ENCODE measurements at regions not wholly inside any gene's neighbourhood (a gene's known extent, or its start where the extent isn't known, plus 50 kb on each side); places are given as distances from the start of the nearest gene placed in this dataset.

GRCh38 chr13:40149611-40150274 is 494.3 kb downstream of the COG6 start (continued):
- TF ChIP-seq, protein P1, sequence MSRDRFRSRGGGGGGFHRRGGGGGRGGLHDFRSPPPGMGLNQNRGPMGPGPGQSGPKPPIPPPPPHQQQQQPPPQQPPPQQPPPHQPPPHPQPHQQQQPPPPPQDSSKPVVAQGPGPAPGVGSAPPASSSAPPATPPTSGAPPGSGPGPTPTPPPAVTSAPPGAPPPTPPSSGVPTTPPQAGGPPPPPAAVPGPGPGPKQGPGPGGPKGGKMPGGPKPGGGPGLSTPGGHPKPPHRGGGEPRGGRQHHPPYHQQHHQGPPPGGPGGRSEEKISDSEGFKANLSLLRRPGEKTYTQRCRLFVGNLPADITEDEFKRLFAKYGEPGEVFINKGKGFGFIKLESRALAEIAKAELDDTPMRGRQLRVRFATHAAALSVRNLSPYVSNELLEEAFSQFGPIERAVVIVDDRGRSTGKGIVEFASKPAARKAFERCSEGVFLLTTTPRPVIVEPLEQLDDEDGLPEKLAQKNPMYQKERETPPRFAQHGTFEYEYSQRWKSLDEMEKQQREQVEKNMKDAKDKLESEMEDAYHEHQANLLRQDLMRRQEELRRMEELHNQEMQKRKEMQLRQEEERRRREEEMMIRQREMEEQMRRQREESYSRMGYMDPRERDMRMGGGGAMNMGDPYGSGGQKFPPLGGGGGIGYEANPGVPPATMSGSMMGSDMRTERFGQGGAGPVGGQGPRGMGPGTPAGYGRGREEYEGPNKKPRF (IDR thresholded peaks at IDR 0.05; ENCODE audit: low read depth, low read length) = no peak
- TF ChIP-seq NEUROD1 (IDR thresholded peaks at IDR 0.05; ENCODE audit: borderline replicate concordance, low read depth, low read length, partially characterized antibody) (no peak), ZNF146 (CRISPR knock-in tag; IDR thresholded peaks at IDR 0.05; ENCODE audit: unreplicated experiment) (no peak), UBTF (IDR thresholded peaks at IDR 0.05; ENCODE audit: borderline replicate concordance in 1 of 2, low read depth in 2 of 2, low read length in 2 of 2) (no peak), PTTG1 (tag; IDR thresholded peaks at IDR 0.05; ENCODE audit: low read depth) (no peak)
- TF ChIP-seq, protein P2, sequence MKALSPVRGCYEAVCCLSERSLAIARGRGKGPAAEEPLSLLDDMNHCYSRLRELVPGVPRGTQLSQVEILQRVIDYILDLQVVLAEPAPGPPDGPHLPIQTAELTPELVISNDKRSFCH (CRISPR knock-in tag; IDR thresholded peaks at IDR 0.05) = no peak
- TF ChIP-seq, protein P2 (tag; IDR thresholded peaks at IDR 0.05) = no peak
- TF ChIP-seq, protein P3, sequence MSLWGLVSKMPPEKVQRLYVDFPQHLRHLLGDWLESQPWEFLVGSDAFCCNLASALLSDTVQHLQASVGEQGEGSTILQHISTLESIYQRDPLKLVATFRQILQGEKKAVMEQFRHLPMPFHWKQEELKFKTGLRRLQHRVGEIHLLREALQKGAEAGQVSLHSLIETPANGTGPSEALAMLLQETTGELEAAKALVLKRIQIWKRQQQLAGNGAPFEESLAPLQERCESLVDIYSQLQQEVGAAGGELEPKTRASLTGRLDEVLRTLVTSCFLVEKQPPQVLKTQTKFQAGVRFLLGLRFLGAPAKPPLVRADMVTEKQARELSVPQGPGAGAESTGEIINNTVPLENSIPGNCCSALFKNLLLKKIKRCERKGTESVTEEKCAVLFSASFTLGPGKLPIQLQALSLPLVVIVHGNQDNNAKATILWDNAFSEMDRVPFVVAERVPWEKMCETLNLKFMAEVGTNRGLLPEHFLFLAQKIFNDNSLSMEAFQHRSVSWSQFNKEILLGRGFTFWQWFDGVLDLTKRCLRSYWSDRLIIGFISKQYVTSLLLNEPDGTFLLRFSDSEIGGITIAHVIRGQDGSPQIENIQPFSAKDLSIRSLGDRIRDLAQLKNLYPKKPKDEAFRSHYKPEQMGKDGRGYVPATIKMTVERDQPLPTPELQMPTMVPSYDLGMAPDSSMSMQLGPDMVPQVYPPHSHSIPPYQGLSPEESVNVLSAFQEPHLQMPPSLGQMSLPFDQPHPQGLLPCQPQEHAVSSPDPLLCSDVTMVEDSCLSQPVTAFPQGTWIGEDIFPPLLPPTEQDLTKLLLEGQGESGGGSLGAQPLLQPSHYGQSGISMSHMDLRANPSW (CRISPR knock-in tag; IDR thresholded peaks at IDR 0.05) = no peak
